Amniotic epithelial cell (primary cell): ENCODE measurements at regions not wholly inside any gene's neighbourhood (a gene's known extent, or its start where the extent isn't known, plus 50 kb on each side); places are given as distances from the start of the nearest gene placed in this dataset.
"Not testable (repeated sequence)": the region's sequence is repeated elsewhere in the genome, so short reads cannot be mapped to it uniquely, and the experiment has no call there.

Source experiments
- DNase-seq: peaks from one replicate; pipeline ENCODE4 v3.0.0-alpha.2; 2010; ENCODE audit warnings: low read depth

- no peak for DNase-seq
Observed at GRCh38 chr5:100232736-100233135, 302.4 kb upstream of the FAM174A start.

- DNase-seq: no peak
Observed at GRCh38 chr5:100188778-100189177, 346.4 kb upstream of the FAM174A start.

- no peak for DNase-seq
Observed at GRCh38 chr5:100188339-100188738, 346.8 kb upstream of the FAM174A start.

- DNase-seq: no peak
Observed at GRCh38 chr5:100186181-100186580, 349.0 kb upstream of the FAM174A start.

- DNase-seq: no peak
Observed at GRCh38 chr5:100182402-100182801, 352.8 kb upstream of the FAM174A start.

- DNase-seq: no peak
Observed at GRCh38 chr5:100175346-100175745, 359.8 kb upstream of the FAM174A start.

GRCh38 chr5:100165309-100165708 lies 369.9 kb upstream of the FAM174A start:
- no peak for DNase-seq

GRCh38 chr5:100161868-100162267 lies 373.3 kb upstream of the FAM174A start:
- peak; percentile 0 for DNase-seq

GRCh38 chr5:100157066-100157465 lies 378.1 kb upstream of the FAM174A start:
- no peak for DNase-seq

GRCh38 chr5:100148239-100148638 lies 386.9 kb upstream of the FAM174A start:
- no peak for DNase-seq

- no peak for DNase-seq
Observed at GRCh38 chr5:100142607-100143006, 392.6 kb upstream of the FAM174A start.

GRCh38 chr5:100131161-100131560 lies 404.0 kb upstream of the FAM174A start:
- no peak for DNase-seq

- no peak for DNase-seq
Observed at GRCh38 chr5:100130307-100130706, 404.9 kb upstream of the FAM174A start.

- no peak for DNase-seq
Observed at GRCh38 chr5:100119903-100120302, 415.3 kb upstream of the FAM174A start.

GRCh38 chr5:100110497-100110896 lies 424.7 kb upstream of the FAM174A start:
- no peak for DNase-seq

- DNase-seq: no peak
Observed at GRCh38 chr5:100108883-100109282, 426.3 kb upstream of the FAM174A start.

- not testable (repeated sequence) for DNase-seq
Observed at GRCh38 chr5:100103592-100104119, 431.5 kb upstream of the FAM174A start.

GRCh38 chr5:100101466-100101865 lies 433.7 kb upstream of the FAM174A start:
- DNase-seq: not testable (repeated sequence)

- not testable (repeated sequence) for DNase-seq
Observed at GRCh38 chr5:100096328-100096727, 438.8 kb upstream of the FAM174A start.

- not testable (repeated sequence) for DNase-seq
Observed at GRCh38 chr5:100080703-100081102, 454.5 kb upstream of the FAM174A start.

- not testable (repeated sequence) for DNase-seq
Observed at GRCh38 chr5:100079163-100079562, 456.0 kb upstream of the FAM174A start.

GRCh38 chr5:100066020-100066419 lies 469.2 kb upstream of the FAM174A start:
- DNase-seq: not testable (repeated sequence)

- DNase-seq: no peak
Observed at GRCh38 chr5:100043475-100043874, 491.7 kb upstream of the FAM174A start.

GRCh38 chr5:100026606-100027005 lies 508.6 kb upstream of the FAM174A start:
- no peak for DNase-seq

GRCh38 chr5:100023536-100023935 lies 511.6 kb upstream of the FAM174A start:
- DNase-seq: no peak
